Activated T-helper 17 cell treated with anti-CD3 and anti-CD28 coated beads, Interleukin-2, amount 50 U/mL, for 72 hours (primary cell): ENCODE measurements at regions not wholly inside any gene's neighbourhood (a gene's known extent, or its start where the extent isn't known, plus 50 kb on each side); places are given as distances from the start of the nearest gene placed in this dataset.

Source experiments
- ATAC-seq: fragments of 150-1000 bp; cut with Tn5 transposase; replicated peaks from 2 replicates; pipeline ENCODE4 v1.10.0; 2021; ENCODE audit warnings: mild to moderate bottlenecking, moderate library complexity
- H3K27ac Mint-ChIP-seq: one replicate; pipeline ENCODE4 v1.8.0; 2022; ENCODE audit warnings: mixed read lengths
- H3K27me3 Mint-ChIP-seq: one replicate; pipeline ENCODE4 v1.8.0; 2022; ENCODE audit warnings: mixed read lengths
- H3K36me3 Mint-ChIP-seq: one replicate; pipeline ENCODE4 v1.8.0; 2022; ENCODE audit warnings: low read depth, mild to moderate bottlenecking, mixed read lengths
- H3K4me1 Mint-ChIP-seq: one replicate; pipeline ENCODE4 v1.8.0; 2022; ENCODE audit warnings: mixed read lengths
- H3K4me3 Mint-ChIP-seq: one replicate; pipeline ENCODE4 v1.8.0; 2022; ENCODE audit warnings: mild to moderate bottlenecking, mixed read lengths
- H3K9me3 Mint-ChIP-seq: one replicate; pipeline ENCODE4 v1.8.0; 2022; ENCODE audit warnings: mixed read lengths

DNA sequence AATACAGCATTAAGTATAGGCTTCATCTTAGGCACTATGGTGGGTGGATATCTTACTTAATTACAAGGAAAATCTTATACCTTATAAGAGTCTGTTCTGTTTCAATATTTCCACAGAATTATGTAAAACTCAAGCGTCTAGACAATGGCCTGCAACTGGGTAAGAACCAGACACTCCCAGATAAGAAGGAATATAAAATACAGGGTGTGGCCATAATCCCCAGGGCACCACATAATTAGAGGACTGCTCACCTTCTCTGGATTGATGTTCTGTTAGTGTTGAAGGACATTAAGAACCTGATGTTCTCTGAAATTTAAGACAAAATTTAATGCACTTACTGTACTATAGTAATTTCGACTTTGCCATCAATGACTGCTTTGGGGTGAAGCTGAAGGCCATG lies 198.2 kb upstream of the ARSJ start:
- peaks cover 5% of the 10 kb centered on the region for H3K27me3 Mint-ChIP-seq
- ATAC-seq: no peak
- no peaks in the 10 kb centered on the region for H3K4me1 Mint-ChIP-seq
- no peak overlapping the region for H3K4me3 Mint-ChIP-seq
- H3K9me3 Mint-ChIP-seq: peaks cover 10% of the 10 kb centered on the region
- H3K27ac Mint-ChIP-seq: no peak overlapping the region
- H3K36me3 Mint-ChIP-seq: no peaks in the 10 kb centered on the region

DNA sequence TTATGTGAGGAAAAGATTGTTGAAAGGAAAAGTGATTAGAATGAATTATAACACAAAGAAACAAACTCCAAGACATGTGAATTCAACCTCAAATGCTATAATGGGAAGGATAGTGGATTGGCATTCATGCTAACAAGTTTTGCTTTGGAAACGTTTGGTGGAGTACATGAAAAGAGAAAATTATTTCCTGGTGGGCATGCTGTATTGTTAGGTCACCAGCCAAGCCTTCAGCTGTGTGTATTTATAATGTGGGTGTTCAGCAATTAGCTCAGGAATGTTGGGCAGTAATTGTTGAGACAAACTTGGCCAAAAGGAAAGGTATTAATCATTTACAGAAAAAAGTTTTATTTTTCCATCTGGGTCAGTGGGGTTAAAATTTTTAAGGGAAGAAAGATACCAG lies 198.9 kb upstream of the ARSJ start:
- no peaks in the 10 kb centered on the region for H3K4me1 Mint-ChIP-seq
- no peak for ATAC-seq

DNA sequence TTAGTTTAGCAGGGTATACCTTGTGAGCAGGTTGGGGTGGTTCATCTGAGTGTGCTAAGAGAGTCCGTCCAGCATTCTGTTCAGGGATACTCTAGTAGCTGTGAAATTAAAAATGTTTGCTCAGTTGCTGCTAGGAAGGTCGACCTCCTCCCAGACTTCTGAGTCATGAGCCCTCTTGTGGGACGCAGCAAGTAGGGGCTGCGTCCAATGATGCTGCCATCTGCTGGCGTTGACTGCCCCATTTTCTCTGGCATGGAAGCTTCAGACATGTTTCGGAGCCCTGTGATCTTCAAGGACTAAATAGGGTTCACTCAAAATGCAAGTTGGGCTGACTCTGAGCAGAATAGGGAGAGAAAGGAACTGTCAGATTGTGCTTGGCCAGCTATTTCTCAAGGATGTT lies 201.0 kb upstream of the ARSJ start:
- no peaks in the 10 kb centered on the region for H3K27me3 Mint-ChIP-seq
- H3K4me1 Mint-ChIP-seq: no peaks in the 10 kb centered on the region
- no peak overlapping the region for H3K4me3 Mint-ChIP-seq
- no peak for ATAC-seq
- H3K27ac Mint-ChIP-seq: no peak overlapping the region
- H3K9me3 Mint-ChIP-seq: peaks cover 11% of the 10 kb centered on the region
- H3K36me3 Mint-ChIP-seq: no peaks in the 10 kb centered on the region

More for the DNA sequence above, 198.9 kb upstream of the ARSJ start:
- Mint-ChIP-seq H3K27me3 (peaks cover under 1% of the 10 kb centered on the region), H3K36me3 (no peaks in the 10 kb centered on the region), H3K4me3 (no peak overlapping the region), H3K9me3 (peaks cover 11% of the 10 kb centered on the region), H3K27ac (no peak overlapping the region)

DNA sequence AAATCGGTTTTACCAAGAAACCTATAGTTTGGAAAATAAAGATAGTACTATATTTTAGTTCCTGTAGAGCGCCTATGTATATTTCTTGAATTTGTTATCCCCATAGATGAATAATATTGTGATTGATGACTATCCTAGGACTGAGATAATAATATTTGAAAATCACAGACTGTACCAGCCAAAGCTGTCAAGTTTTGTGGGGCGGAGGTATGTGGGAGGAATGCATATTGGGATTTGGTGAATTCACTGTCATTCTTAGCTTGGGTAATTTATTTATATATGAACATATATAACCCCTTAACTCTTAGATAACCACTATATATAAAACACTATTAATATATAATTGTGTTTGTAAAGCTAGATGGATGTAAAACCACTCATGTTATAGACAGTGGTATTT lies 205.5 kb upstream of the ARSJ start:
- no peak overlapping the region for H3K4me3 Mint-ChIP-seq
- ATAC-seq: no peak
- H3K9me3 Mint-ChIP-seq: peaks cover 7% of the 10 kb centered on the region
- H3K27ac Mint-ChIP-seq: no peak overlapping the region
- H3K36me3 Mint-ChIP-seq: no peaks in the 10 kb centered on the region
- no peaks in the 10 kb centered on the region for H3K4me1 Mint-ChIP-seq
- H3K27me3 Mint-ChIP-seq: no peaks in the 10 kb centered on the region

GRCh38 chr4:114187592-114187991 lies 208.1 kb upstream of the ARSJ start:
- H3K4me3 Mint-ChIP-seq: no peak overlapping the region
- H3K9me3 Mint-ChIP-seq: peaks cover 2% of the 10 kb centered on the region
- no peaks in the 10 kb centered on the region for H3K36me3 Mint-ChIP-seq
- ATAC-seq: no peak
- no peaks in the 10 kb centered on the region for H3K27me3 Mint-ChIP-seq
- no peaks in the 10 kb centered on the region for H3K4me1 Mint-ChIP-seq
- H3K27ac Mint-ChIP-seq: no peak overlapping the region

- Mint-ChIP-seq H3K27ac (no peak overlapping the region), H3K4me3 (no peak overlapping the region), H3K36me3 (no peaks in the 10 kb centered on the region), H3K27me3 (peaks cover 3% of the 10 kb centered on the region), H3K9me3 (no peaks in the 10 kb centered on the region), H3K4me1 (no peaks in the 10 kb centered on the region)
- no peak for ATAC-seq
Observed at GRCh38 chr4:114191496-114191895, 212.0 kb upstream of the ARSJ start.

GRCh38 chr4:114192854-114193253 lies 213.4 kb upstream of the ARSJ start:
- H3K27me3 Mint-ChIP-seq: peaks cover 3% of the 10 kb centered on the region
- no peak for ATAC-seq
- H3K36me3 Mint-ChIP-seq: no peaks in the 10 kb centered on the region

GRCh38 chr4:114193624-114194399 lies 214.4 kb upstream of the ARSJ start:
- no peaks in the 10 kb centered on the region for H3K36me3 Mint-ChIP-seq

More at GRCh38 chr4:114192854-114193253, 213.4 kb upstream of the ARSJ start:
- H3K4me1 Mint-ChIP-seq: no peaks in the 10 kb centered on the region
- no peak overlapping the region for H3K27ac Mint-ChIP-seq
- no peak overlapping the region for H3K4me3 Mint-ChIP-seq
- H3K9me3 Mint-ChIP-seq: no peaks in the 10 kb centered on the region

GRCh38 chr4:114196606-114197005 lies 217.2 kb upstream of the ARSJ start:
- H3K27ac Mint-ChIP-seq: no peak overlapping the region
- H3K36me3 Mint-ChIP-seq: no peaks in the 10 kb centered on the region
- H3K4me1 Mint-ChIP-seq: no peaks in the 10 kb centered on the region
- no peak overlapping the region for H3K4me3 Mint-ChIP-seq
- H3K9me3 Mint-ChIP-seq: no peaks in the 10 kb centered on the region
- no peak for ATAC-seq
- peaks cover 10% of the 10 kb centered on the region for H3K27me3 Mint-ChIP-seq

More at GRCh38 chr4:114193624-114194399, 214.4 kb upstream of the ARSJ start:
- H3K27me3 Mint-ChIP-seq: peaks cover 3% of the 10 kb centered on the region
- H3K27ac Mint-ChIP-seq: no peak overlapping the region
- ATAC-seq: no peak
- no peak overlapping the region for H3K4me3 Mint-ChIP-seq
- H3K4me1 Mint-ChIP-seq: no peaks in the 10 kb centered on the region
- H3K9me3 Mint-ChIP-seq: no peaks in the 10 kb centered on the region

DNA sequence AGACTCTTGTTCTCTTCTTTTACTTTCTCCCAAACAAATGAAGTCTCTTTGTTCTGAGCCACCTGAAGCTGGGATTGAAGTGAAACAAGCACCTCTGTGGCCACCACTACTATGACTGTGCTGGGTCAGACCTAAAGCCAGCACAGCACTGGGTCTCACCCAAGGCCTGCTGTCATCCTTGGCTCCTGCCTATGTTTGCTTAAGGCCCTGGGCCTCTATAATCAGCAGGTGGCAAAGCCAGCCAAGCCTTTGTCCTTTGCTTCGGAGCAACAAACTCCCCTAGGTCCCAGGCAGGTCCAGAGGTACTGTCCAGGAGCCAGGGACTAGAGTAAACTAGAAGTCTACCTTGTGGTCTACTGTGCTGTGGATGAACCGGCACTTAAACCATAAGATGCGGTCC lies 220.6 kb upstream of the ARSJ start:
- Mint-ChIP-seq H3K27ac (no peak overlapping the region), H3K36me3 (no peaks in the 10 kb centered on the region), H3K4me1 (no peaks in the 10 kb centered on the region), H3K27me3 (peaks cover 10% of the 10 kb centered on the region), H3K4me3 (no peak overlapping the region), H3K9me3 (no peaks in the 10 kb centered on the region)
- no peak for ATAC-seq

DNA sequence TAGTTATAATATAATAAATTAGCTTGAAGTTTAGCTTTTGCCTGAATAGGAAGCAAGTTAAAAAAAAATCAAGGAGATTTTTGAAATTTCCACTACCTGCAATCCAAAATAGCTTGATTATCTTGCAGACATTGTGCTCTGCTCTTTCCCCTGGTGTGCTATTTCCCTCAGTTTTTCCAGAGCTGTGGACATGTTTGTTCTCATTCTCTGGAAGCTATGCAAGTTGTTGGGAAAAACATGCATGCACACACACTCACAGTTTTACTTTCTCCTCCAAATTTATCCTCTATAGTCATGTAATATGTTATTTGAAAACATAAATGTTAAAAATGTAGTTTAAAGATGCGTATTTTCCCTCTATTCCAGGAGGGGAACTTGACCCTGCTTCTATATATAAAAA lies 225.8 kb upstream of the ARSJ start:
- Mint-ChIP-seq H3K9me3 (no peaks in the 10 kb centered on the region), H3K27ac (no peak overlapping the region), H3K4me3 (no peak overlapping the region), H3K27me3 (peaks cover 7% of the 10 kb centered on the region), H3K36me3 (no peaks in the 10 kb centered on the region), H3K4me1 (no peaks in the 10 kb centered on the region)
- ATAC-seq: no peak

GRCh38 chr4:114208574-114209151 lies 229.2 kb upstream of the ARSJ start:
- Mint-ChIP-seq H3K9me3 (no peaks in the 10 kb centered on the region), H3K4me3 (no peak overlapping the region), H3K4me1 (no peaks in the 10 kb centered on the region), H3K27me3 (peaks cover 7% of the 10 kb centered on the region), H3K27ac (no peak overlapping the region), H3K36me3 (no peaks in the 10 kb centered on the region)
- ATAC-seq: no peak

GRCh38 chr4:114209584-114209983 lies 230.1 kb upstream of the ARSJ start:
- no peaks in the 10 kb centered on the region for H3K9me3 Mint-ChIP-seq
- ATAC-seq: no peak

DNA sequence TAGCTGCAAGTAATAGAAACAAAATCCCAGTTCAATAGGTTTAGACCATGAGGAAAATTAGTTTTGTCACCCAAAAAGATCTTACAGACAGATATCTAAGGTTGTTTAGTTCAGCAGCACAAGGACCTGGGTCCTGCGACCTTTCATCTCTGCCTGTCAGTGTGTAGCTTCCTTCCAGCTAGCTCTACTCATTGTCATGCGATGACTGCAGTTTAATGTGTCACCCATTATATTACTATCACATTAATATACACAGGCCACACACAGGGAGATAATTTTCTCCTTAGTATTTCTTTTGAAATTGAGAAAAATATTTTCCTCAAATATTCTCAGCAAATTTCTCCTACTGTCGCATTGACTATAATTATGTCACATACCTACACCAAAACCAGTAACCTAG lies 232.1 kb upstream of the ARSJ start:
- Mint-ChIP-seq H3K36me3 (no peaks in the 10 kb centered on the region), H3K4me1 (no peaks in the 10 kb centered on the region), H3K27me3 (peaks cover 5% of the 10 kb centered on the region), H3K9me3 (no peaks in the 10 kb centered on the region), H3K27ac (no peak overlapping the region), H3K4me3 (no peak overlapping the region)
- ATAC-seq: no peak

More at GRCh38 chr4:114209584-114209983, 230.1 kb upstream of the ARSJ start:
- H3K4me3 Mint-ChIP-seq: no peak overlapping the region
- no peaks in the 10 kb centered on the region for H3K36me3 Mint-ChIP-seq
- H3K4me1 Mint-ChIP-seq: no peaks in the 10 kb centered on the region
- H3K27ac Mint-ChIP-seq: no peak overlapping the region
- peaks cover 7% of the 10 kb centered on the region for H3K27me3 Mint-ChIP-seq

DNA sequence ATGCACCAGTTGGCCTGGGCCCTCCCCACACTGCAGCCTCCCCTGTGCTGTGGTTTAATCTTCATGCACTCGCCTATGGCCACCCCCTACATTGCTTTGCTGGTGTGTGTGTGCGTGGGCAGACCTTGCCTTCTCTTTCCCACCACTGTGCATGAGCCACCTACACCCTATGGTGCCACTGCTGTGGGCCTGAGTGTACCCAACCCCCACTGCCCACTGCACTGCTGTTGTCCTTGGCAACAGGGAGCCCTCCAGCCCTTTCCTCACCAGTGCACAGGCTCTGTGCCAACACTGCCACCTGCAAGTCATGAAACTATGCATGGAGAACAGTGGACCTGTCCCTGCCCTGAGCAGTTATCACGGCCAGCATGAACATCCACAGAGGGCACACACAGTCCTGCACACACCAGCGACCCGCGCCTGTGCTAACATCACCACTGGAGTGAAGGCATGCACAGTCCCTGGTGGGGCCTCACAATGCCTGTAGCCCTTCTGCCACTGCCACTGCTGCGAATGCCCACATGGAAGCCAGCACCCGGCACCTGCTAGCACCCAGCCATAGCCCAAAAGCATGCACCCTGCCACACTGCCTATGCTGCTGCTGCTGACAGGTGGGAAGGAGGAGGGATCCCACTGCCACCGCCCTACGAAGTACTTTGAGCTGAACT lies 237.8 kb upstream of the ARSJ start:
- Mint-ChIP-seq H3K4me1 (no peaks in the 10 kb centered on the region), H3K36me3 (no peaks in the 10 kb centered on the region), H3K27me3 (no peaks in the 10 kb centered on the region), H3K27ac (no peak overlapping the region), H3K9me3 (no peaks in the 10 kb centered on the region), H3K4me3 (no peak overlapping the region)
- no peak for ATAC-seq
